WTC11 (cell line): ENCODE measurements at regions not wholly inside any gene's neighbourhood (a gene's known extent, or its start where the extent isn't known, plus 50 kb on each side); places are given as distances from the start of the nearest gene placed in this dataset.

Experiments used
- CREB1 ChIP-seq: sonication (generic); formaldehyde crosslinking; IDR thresholded peaks from 2 replicates; pipeline ENCODE4 v1.8.0; 2023; ENCODE audit warnings: mild to moderate bottlenecking, missing genetic modification reagents
- CTCF ChIP-seq: fragments of 200-600 bp; IDR thresholded peaks from 2 replicates; pipeline ENCODE4 v1.8.0; 2022; ENCODE audit warnings: antibody characterized with exemption
- E2F5 ChIP-seq: sonication (generic); formaldehyde crosslinking; IDR thresholded peaks from 2 replicates; pipeline ENCODE4 v1.8.1; 2022; ENCODE audit warnings: mild to moderate bottlenecking, moderate library complexity, missing genetic modification reagents
- FOXP1 ChIP-seq: sonication (generic); formaldehyde crosslinking; IDR thresholded peaks from 2 replicates; pipeline ENCODE4 v1.8.0; 2022; ENCODE audit warnings: missing genetic modification reagents, mild to moderate bottlenecking, moderate library complexity, borderline replicate concordance
- FOXP4 ChIP-seq: sonication (generic); formaldehyde crosslinking; IDR thresholded peaks from 2 replicates; pipeline ENCODE4 v1.8.0; 2022; ENCODE audit warnings: mild to moderate bottlenecking, missing genetic modification reagents
- NR3C1 ChIP-seq: sonication (generic); formaldehyde crosslinking; conservative IDR thresholded peaks from 2 replicates; pipeline ENCODE4 v1.8.1; 2023; ENCODE audit warnings: low read depth, mild to moderate bottlenecking, missing genetic modification reagents
- SMAD4 ChIP-seq: sonication (generic); formaldehyde crosslinking; IDR thresholded peaks from 2 replicates; pipeline ENCODE4 v1.8.0; 2022; ENCODE audit warnings: mild to moderate bottlenecking, missing genetic modification reagents
- TCF7 ChIP-seq: sonication (generic); formaldehyde crosslinking; IDR thresholded peaks from 2 replicates; pipeline ENCODE4 v1.8.0; 2022; ENCODE audit warnings: mild to moderate bottlenecking, low read depth, missing genetic modification reagents, moderate library complexity
- ZNF138 ChIP-seq: sonication (generic); formaldehyde crosslinking; conservative IDR thresholded peaks from 2 replicates; pipeline ENCODE4 v1.8.1; 2022; ENCODE audit warnings: mild to moderate bottlenecking, moderate library complexity, missing genetic modification reagents
- ZNF416 ChIP-seq: fragments of 250-450 bp; sonication (Bioruptor Pico); IDR thresholded peaks from 2 replicates; pipeline ENCODE4 v1.9.0; 2021; ENCODE audit warnings: mild to moderate bottlenecking, inconsistent platforms
- ZNF512 ChIP-seq: sonication (generic); formaldehyde crosslinking; IDR thresholded peaks from 2 replicates; pipeline ENCODE4 v1.8.1; 2022; ENCODE audit warnings: missing genetic modification reagents, borderline replicate concordance

GRCh38 chr11:23236826-23237555 is 376.7 kb upstream of the CCDC179 start:
- TF ChIP-seq NR3C1 (CRISPR knock-in tag) (no peak), CTCF (no peak), ZNF138 (CRISPR knock-in tag) (no peak), SMAD4 (CRISPR knock-in tag) (no peak), ZNF512 (no peak), TCF7 (CRISPR knock-in tag) (no peak), FOXP1 (CRISPR knock-in tag) (no peak), FOXP4 (no peak), CREB1 (CRISPR knock-in tag) (no peak), E2F5 (CRISPR knock-in tag) (no peak), ZNF416 (no peak)
